Uterus (tissue), 2 donors: ENCODE measurements at regions not wholly inside any gene's neighbourhood (a gene's known extent, or its start where the extent isn't known, plus 50 kb on each side); places are given as distances from the start of the nearest gene placed in this dataset.

Experiments used
- POLR2A ChIP-seq, 2 donors: fragments of 450-650 bp; IDR thresholded peaks; one replicate each; pipeline ENCODE4 v1.6.1; 2016; ENCODE audit warnings: antibody characterized with exemption in 2 of 2, mild to moderate bottlenecking in 1 of 2, moderate library complexity in 1 of 2
- TF ChIP-seq, protein P1 (sequence below), 4 experiments: fragments of 200-600 bp in 2 of 4; fragments of 450-650 bp in 2 of 4; sonication (generic) in 2 of 4; IDR thresholded peaks; one replicate each; pipeline ENCODE4 v1.5.1; 2016 to 2019; ENCODE audit warnings: antibody characterized with exemption in 4 of 4, mild to moderate bottlenecking in 2 of 4, moderate library complexity in 1 of 4

- no peak for TF ChIP-seq POLR2A (IDR thresholded peaks at IDR 0.05)
- TF ChIP-seq, protein P1, sequence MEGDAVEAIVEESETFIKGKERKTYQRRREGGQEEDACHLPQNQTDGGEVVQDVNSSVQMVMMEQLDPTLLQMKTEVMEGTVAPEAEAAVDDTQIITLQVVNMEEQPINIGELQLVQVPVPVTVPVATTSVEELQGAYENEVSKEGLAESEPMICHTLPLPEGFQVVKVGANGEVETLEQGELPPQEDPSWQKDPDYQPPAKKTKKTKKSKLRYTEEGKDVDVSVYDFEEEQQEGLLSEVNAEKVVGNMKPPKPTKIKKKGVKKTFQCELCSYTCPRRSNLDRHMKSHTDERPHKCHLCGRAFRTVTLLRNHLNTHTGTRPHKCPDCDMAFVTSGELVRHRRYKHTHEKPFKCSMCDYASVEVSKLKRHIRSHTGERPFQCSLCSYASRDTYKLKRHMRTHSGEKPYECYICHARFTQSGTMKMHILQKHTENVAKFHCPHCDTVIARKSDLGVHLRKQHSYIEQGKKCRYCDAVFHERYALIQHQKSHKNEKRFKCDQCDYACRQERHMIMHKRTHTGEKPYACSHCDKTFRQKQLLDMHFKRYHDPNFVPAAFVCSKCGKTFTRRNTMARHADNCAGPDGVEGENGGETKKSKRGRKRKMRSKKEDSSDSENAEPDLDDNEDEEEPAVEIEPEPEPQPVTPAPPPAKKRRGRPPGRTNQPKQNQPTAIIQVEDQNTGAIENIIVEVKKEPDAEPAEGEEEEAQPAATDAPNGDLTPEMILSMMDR (IDR thresholded peaks at IDR 0.05) = no peak
These were observed 244.9 kb downstream of the TRIM36 start for GRCh38 chr5:114924769-114925168.
